ENCODE measurements at regions not wholly inside any gene's neighbourhood (a gene's known extent, or its start where the extent isn't known, plus 50 kb on each side); places are given as distances from the start of the nearest gene placed in this dataset.

DNA sequence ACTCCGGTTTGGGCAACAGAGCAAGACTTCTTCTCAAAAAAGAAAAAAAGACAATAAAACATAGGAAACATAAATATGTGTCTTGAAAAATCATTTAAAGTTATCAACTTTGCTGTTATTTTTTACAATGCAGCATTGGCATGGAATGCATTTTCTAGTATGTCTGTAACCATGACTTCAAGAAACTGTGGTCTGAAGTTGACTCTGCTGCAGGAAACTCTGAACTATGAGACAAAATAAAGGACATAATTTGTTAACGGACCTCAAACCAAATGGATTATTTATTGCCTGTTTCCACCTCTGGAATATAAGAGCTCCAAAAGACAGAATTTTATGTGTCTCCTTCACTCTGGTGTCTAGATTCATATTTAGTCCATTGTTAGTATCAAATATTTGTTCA lies 79.1 kb downstream of the TRIB2 start:
- peak; percentile 40 for DNase-seq (ENCODE audit: low read depth)

DNA sequence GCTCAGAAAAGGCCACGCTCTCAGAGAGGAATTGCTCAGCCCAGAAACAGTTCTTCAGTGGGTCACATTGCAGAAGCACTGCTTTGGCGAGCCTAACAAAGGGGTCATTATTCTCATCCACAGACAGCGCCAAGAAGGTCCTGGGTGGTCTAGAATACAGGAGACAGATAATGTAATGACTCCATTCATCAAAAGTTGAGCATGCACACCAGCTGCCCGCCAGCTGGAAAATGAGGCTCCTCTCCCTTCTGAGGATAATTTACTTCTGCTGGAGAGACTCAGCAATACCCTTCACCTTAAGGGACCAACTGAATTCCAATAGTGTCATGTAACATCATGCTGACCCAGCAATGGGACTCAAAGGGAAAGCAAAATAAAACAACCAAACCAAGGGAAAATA lies 79.9 kb downstream of the TRIB2 start:
- no peak for DNase-seq (ENCODE audit: low read depth)

DNA sequence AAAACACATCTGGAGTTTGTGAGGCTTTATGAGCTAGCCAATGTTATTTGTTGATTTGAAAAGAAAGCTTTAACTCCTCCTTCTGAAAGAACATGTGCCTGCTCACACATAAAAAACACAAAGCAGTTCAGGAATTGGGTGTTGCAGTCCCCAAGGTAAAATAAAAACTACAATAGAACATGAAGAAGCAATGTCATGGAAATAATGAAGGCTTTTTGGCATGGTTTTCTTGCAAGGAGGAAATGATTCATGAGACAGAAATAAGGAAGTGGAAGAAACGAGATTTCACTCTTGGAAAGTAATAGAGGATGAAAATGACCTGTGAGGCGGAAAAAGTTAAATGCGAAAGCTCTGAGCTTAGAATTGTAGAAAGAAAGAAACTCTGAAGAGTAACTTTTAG lies 81.1 kb downstream of the TRIB2 start:
- peak; percentile 62 for DNase-seq (ENCODE audit: low read depth)

DNA sequence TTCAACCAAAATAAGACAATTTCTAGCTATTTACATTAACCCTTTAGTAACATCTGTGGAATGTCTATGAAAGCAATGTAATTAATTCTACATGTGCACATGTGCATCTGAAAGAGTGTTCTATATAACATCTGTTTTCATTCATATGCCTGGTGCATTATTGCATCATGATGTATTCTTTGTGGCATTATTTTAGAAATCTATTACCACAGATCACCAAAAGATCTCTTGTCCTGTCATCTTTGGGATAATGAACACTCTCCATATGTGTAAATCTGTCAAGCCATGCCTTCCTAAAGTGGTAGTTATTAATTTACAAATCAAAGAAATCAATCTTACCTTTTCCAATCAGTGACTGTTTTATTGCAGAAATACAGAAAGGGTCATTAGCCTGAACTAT lies 86.9 kb downstream of the TRIB2 start:
- DNase-seq (ENCODE audit: low read depth) = peak; percentile 52

DNA sequence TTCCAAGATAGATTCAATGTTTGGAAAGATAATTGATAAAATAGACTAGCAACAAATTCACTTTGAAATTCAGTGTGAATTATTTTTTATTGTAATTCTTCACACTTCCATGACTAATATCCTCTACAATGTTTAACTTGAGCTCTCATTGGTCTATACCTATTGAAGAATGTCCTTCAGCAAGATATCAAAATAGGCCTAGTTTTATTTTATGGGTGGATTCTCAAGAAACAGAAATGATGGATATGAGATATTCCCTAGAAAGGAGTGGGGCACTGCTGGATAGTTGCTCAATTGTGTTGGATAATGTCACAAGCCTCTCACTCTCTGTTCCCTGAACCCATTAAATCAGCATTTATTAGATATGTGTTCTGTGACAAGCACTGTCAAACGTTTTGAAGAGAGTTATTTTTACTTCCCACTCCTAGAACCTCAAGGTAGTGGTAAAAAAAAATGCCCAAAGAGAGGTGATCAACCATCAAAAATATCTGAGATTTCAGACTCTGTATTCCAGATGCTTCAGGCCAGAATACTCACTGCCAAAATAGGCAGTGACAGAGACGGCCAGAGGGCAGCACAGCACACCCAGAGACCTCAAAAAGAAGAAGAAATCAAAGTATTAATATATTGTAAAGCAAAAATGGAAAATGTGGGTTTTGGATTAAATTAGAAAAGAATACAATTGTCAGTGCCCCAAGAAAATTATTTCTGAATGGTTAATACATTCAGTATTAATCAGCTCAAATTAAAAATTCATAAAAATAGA lies 87.5 kb downstream of the TRIB2 start:
- peak; percentile 52 for DNase-seq (ENCODE audit: low read depth)

DNA sequence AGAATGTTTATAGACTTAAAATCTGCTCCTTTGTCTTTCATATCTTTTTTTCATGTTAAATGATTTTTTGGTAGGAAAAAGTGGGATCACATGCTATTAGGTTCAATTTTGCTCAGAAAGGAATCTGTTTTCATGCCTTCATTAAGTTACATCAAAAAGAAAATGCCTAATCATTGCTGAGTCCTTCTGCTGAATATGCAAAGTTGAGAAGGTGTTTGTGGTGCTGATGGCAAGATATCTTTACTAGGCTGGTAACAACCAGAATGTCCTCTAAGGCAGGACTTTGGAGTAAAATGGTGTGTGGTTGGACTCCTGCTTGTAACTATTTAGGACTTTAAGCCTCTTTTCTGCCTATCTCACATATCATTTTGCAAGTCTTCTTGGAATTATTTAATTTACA lies 88.3 kb downstream of the TRIB2 start:
- DNase-seq (ENCODE audit: low read depth) = no peak

DNA sequence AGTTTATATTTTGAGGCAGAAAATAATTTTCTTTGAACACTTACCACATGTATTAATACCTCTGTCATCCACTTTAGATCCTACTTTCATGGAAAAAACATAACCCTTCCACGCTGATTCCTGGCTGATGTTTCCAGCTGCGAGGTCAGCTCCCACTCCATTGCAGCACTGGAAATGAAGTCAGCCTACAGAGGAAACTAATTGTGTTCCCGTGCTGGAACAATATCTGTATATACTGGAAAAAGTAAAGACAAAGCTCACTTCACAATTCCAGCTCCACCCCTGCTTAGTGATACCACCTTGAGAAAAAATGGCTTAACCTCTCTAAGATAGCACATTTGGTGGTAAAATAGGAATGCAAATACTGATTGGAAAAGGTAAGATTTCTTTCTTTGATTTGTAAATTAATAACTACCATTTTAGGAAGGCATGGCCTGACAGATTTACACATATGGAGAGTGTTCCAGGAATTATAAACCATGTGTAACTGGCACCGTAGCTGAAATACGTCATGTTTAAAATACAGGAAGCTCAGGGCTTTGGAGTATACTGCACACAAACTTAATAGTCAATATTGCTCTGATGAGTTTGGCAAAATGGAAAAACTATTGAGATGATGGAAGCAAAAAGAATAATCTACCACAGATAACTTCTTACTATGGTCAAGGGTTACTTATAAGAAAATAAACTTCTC lies 90.0 kb downstream of the TRIB2 start:
- no peak for DNase-seq (ENCODE audit: low read depth)

DNA sequence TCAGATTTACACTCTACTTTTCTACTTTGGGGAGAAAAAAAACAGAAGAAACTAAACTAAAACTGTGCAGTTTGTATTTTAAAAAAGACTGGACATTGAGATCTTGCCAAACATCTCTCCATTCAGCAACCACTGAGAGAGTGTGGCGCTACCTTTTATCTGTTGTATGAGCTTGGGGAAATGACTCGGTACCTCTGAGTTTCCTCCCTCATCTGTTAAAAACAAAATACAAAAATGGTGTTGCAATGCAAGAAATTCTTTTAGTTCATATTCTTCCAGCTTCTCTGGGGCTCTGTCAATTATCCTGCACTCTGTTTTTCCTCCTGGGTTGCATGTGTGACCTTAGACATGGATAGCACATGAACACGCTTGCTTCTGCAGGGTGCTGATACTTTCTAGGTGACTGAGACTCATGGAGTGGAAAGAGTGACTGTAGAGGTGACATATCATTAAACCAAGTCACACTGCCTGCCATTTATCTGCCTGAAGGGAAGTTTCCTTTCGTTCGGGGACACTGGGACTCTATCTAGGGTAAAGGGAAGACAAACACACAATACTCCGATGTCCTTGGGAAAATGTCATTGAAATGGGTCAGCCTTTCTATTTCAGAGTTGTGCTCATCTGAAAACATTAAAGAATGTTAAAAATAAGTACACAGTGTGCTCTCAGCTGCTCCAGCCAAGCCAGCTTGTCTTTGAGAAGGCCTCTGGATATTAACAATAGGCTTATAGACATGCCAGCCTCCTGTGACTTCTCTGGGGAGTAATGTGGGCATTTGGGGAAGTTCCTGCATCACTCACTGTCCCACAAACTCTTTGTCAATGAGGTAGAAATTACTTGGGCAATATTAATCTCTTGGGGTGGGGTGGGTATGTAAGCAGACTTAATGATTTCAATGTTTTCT lies 91.4 kb downstream of the TRIB2 start:
- DNase-seq (ENCODE audit: low read depth) = no peak

DNA sequence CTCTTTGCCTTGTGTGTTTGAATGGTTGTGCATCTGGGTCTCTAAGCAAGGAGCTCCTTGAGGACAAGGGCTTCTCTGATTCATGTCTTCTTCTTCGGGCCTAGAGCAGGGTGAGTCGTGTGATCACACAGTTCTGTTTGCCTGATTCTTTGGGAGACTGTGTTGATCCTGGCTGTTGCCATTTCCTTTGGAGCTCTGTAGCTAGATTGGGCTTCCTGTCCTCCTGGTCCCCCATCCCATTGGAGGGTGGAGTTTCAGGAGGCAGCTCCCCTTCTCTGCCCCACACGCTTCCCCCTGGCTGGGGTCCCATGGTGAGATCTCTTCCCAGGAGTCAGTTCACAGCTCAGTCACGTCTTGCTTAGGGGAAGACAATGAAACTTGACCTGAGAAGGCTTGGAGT lies 92.8 kb downstream of the TRIB2 start:
- DNase-seq (ENCODE audit: low read depth) = peak; percentile 58

DNA sequence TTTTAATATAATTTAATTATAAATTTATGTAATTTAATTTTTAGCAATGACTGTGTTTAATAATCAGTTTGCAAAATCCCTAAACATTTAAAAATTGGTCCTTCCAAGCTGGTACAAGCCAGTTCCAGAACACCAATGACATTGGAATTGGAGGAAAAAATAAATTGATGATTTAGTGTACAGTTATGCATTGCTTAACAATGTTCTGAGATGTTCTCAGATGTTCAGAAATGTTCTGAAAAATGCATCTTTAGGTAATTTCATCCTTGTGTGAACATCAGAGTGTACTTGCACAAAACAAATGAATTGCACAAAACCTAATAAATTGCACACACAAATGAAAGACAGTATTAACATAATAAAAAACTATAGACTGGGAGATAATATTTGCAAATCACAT lies 95.2 kb downstream of the TRIB2 start:
- DNase-seq (ENCODE audit: low read depth) = no peak

DNA sequence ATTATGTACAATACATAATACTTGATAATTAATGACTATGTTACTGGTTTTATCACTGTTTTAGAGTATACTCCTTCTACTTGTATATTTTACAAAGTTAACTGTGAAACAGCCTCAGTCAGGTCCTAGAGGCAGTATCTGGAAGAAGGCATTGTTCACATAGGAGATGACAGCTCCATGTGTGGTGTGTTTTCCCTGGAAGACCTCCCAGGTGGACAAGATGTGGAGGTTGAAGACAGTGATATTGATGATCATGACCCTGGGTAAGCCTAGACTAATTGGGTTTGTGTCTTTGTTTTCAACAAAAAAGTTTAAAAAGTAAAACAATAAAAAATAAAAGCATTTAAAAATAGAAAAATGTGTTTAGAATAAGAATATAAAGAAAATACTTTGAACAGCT lies 96.4 kb downstream of the TRIB2 start:
- no peak for DNase-seq (ENCODE audit: low read depth)

DNA sequence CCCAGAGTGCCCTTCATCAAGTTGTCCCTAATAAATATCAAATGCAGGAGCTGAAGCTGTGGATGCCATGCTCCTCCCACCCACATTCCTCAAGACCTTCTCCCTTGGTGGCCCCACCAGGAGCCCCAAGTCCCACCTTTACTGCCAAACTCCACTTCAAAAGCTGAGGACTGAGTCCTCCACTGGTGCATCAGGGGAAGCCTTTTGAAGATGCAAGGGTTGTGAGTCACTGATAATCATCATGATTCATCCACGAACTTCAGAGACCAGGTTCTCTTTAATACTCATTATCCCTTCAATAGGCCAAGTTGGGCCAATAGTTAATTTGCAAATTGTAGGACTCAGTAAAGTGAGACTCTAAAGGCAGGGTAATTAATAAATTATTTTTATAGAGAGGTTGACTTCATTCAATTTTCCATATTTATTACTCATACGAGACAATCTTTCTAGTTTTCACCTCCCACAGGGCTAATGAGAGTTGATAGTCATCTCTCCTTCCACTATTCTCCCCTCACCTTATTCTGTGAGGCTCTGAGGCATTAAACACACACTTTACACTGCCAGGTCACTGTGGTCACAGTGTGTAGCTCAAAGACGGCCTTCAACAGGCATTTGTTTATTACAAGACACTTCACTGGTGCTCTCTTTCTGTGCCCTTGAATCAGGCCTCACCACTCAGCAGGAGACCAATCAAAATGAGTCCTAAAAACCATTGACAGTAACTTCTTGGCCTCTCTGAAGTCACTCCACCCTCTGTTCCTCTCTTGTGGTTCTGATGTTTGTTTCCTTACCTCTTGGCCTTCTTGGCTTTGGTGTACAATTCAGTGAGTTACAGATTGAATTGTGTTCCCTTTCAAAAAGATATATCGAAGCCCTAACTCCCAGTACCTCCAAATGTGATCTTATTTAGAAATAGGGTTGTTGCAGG lies 99.9 kb downstream of the TRIB2 start:
- peak; percentile 79 for DNase-seq (ENCODE audit: low read depth)

DNA sequence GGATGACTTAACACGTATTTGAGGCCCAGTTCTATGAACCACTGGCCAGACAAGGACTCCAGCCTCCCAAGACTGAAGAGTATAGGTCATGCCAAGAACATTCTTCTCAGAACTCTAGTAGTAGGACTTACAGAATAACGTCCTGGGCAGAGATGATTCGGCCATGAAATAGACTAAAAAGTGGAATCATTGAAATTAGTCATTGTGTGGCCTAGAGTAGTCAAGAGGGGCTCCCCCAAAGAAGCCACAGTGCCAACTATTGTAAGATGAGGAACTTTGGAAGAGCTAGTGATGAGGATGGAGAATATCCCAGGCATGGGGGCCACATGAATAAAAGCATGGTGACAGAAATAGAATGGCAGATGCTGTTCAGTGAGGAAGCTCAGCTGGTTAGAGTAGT lies 101.1 kb downstream of the TRIB2 start:
- no peak for DNase-seq (ENCODE audit: low read depth)

DNA sequence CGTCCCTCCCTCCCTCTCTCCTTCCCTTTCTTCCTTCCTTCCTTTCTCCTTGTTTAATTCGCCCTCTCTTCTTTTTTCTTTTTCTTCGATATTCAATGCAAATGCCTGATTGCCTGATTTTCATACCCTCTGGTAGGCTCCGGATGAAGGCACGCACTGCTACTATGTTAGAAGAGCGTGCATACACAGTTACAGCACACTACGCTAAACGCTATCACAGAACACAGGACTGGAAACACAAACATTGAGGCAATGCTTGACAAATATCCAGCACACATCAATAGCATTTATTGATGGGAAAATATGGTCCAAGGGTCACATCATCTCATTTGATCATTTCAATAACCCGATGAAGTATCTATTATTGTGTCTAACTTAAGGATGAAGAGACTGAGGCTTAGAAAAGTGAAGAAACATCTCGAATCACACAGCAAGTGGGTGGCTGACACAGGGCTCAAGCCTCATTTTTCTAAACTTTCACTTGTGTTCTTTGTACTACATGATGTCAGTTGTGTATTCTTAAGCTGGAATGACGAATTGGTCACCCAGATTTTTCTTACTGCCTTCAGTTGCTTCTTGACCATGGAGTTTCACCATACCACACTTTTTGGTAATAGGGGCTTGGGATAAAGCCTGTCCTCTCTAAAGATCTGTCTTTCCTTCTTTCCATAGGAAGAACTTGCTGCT lies 101.8 kb downstream of the TRIB2 start:
- DNase-seq (ENCODE audit: low read depth) = no peak

DNA sequence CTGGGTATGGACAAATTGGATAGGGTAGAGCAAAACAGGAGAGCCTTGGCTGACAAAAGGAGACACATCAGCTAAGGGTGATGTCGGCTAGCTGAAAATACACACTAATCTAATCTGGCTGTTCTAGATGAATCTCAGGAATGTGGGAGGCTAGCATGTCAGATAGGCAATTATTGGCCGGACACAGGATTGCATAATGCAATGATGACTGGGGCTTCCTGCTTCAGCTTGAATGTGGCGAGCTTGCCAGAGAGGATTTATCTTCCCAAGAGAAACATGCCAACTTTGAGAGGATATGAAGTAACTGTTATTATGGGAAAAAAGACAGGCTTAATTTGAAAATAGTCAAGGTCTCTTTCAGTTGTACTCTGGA lies 102.4 kb downstream of the TRIB2 start:
- DNase-seq (ENCODE audit: low read depth) = peak; percentile 100

DNA sequence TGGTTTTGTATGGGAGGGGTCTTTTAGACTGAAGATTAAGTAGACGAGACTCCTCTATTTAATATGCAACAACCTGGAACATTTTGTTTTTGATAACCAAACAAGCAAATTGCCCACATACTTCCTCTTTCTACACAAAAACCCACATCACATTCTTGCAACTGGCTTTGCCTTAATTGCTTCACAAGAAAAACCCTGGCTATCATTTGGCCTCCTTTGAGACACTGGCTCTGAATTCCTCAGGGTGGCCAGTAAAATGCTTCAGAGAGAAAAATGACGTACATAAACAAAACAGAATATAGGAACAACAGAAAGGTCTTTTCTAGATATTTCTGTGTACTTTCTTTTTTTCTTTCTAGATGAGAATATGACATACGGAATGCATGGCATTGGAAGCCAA lies 103.0 kb downstream of the TRIB2 start:
- peak; percentile 87 for DNase-seq (ENCODE audit: low read depth)

DNA sequence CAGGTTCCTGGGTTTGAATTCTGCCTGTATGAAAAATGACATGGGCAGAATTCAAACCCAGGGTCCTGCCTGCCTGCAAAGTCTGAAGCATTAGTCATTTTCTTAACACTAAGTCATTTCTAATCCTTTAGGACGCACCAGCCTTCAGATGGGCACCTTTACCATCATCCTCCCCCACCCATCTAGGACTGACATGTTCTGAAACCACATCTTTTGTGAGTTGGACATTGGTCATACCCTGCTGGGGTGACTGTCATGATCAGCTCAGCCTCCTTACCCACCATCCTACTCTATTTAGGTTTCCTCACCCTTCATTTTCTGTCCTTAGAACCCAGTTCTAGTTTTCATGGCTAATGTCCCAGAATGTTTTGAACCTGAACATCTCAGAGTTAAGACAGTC lies 104.9 kb downstream of the TRIB2 start:
- no peak for DNase-seq (ENCODE audit: low read depth)

DNA sequence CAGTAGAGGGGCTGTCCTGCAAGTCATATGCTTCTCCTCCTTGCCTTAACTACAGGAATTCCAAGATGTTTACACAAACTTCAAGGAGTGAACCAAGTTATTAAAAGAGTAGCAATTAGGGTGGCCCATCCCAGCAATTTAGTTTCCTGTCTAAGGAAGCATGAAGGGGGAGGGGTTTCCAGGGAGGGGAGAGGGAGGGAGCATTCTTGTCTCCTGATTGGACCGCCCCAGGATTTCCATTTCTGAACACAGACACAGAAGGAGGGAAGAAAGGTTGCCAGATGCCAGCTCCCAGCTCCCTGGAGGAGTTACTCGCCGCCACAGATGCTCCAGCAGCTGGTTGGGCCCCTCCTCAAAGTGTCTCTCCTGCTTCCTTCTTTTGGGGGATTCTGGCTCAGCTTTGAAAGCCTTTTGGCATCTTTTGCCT lies 107.6 kb downstream of the TRIB2 start:
- peak; percentile 85 for DNase-seq (ENCODE audit: low read depth)

DNA sequence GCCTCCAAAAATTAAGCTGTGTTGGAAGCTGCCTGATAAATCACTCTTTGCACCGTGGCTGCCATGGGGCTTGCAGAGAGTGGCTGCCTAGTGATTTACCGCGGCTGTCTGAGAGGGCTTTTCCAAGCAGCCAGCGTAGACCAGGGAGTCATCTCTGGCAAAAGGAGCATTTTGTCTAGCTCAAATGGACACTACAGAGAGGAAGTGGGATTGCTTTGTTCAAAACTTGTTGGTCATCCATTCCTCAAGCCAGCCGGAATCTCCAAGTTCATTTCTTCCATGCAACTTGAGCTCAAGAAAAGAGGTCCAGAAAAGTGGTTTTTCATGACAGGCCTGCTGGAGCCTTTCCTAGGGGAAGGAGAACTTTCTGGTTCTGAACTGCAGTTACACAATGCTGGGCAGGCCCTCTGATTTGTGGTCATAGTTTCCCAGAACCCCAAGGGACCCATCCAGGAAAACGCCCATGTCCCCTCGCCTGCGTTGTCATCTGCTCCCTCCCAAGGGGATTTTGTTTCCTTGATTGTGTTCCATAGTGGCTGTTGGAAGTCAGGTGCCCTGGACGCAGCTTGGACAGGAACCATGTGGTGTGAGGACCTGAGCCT lies 108.1 kb downstream of the TRIB2 start:
- peak; percentile 41 for DNase-seq (ENCODE audit: low read depth)

DNA sequence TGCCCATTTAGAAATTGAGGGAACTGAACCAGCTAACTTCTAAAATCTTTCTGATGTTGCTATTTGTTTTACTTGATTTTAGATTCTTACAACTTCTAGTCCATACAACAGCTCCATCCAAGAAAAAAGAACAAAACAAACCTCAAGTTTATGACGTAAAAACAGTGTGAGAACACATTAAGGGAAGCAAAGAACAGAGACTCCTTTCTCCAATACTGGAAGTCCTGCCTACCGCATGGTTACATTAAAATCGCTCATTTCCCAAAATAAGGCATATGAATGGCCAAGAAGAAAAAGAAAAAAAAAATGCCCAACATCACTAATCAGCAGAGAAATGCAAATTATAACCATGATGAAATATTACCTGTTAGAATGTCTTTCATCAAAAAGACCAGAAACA lies 110.0 kb downstream of the TRIB2 start:
- DNase-seq (ENCODE audit: low read depth) = no peak

DNA sequence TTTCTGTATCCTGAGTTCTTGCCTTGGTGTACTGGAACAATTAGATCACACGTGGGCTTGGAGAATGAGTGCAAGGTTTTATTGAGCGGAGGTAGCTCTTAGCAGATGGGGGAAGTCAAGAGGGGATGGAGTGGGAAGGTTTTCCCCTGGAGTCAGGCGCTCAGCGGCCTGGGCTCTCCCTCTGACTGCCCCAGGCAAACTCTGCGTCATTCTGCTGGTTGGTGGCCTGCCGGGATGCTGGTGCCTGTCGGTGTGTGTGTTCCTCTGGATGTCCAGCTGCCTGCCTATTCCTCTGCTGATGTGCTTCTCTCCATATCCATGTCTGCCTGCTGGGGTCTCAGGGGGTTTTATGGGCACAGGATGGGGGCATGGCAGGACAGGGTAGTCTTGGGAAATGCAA lies 111.0 kb downstream of the TRIB2 start:
- no peak for DNase-seq (ENCODE audit: low read depth)
